NCI-H2196 (cell line): ENCODE measurements at regions not wholly inside any gene's neighbourhood (a gene's known extent, or its start where the extent isn't known, plus 50 kb on each side); places are given as distances from the start of the nearest gene placed in this dataset.

Source experiments
- DNase-seq: peaks from one replicate; lab custom pipeline; 2025; ENCODE audit not compliant: unreplicated experiment; lab: John Stamatoyannopoulos, UW

DNA sequence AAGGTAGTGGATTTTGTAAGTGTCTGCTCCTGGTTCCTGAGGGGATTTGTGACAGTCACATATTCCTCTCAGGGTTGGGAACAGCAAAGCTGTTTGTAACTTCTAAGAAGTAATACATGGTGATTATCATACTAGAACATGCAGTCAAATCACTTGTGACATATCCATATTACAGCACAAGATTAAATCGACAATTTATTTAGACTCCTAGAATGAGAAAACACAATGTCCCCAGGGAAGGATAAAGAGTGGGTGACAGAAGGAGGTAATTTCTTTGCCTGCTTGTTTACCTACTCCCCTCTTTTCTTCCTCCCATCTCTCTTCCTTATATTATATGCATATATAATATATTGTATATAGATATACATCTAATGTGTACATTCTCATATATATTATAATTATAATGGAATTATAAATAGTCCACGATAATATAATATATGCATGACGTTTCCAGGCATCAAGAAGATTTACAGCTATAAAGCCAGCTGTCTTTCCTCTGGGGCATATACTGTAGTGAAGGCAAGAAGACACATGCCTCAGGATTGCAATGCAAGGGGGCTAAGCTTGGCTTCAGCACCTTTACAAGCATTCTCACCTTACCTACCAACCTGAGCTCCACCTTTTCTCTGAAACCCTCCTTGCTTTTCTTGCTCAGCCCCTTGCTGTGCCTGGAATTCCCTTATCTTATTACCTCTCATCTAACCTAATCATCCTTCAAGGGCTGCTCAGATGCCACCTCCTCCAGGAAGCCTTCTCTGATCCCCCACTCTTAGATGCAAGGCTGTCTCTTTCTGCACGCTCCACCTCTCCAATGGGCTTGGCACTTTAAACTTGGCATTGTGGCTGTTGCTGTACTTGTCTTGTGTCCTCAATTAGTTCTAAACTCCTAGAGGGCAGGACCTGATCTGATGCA, 73.1 kb upstream of the PIAS1 start:
- DNase-seq, result no peak

GRCh38 chr15:67981848-67982247, 72.3 kb upstream of the PIAS1 start:
- DNase-seq, result no peak

DNA sequence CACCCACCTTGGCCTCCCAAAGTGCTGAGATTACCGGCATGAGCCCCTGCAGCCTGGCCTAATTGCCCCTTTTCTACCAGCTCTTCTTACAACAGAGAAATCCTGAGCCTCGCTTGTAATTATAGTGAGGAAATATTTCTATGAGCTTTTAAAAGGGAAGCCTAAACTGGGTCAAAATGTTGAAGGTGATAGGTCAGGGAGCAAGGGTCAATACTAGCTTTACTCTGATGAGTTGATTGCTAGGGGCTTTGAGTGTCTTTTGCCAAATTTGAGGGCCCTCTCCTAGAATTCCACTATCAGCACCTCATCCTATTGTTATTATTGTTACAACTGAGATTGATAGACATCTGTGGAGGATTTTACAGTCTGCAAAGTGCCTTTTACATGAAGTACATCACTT, 62.4 kb upstream of the PIAS1 start:
- DNase-seq, result no peak

DNA sequence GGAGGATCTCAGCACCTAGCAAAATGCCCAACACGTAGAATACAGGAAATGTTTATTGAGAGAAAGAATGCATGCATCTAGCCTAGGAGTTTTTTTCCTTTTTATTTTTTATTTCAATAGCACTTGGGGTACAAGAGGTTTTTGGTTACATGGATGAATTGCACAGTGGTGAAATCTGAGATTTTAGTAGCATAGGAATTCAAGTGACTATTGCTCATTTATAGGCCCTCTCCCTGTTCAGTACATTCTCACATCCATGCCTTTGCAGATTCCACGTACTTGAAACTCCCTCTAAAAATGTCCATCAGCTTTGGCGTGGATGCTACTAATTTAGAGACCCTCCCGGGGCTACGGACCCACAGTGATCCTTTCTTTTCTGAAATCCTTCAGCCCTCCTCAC, 61.7 kb upstream of the PIAS1 start:
- DNase-seq, result no peak

DNA sequence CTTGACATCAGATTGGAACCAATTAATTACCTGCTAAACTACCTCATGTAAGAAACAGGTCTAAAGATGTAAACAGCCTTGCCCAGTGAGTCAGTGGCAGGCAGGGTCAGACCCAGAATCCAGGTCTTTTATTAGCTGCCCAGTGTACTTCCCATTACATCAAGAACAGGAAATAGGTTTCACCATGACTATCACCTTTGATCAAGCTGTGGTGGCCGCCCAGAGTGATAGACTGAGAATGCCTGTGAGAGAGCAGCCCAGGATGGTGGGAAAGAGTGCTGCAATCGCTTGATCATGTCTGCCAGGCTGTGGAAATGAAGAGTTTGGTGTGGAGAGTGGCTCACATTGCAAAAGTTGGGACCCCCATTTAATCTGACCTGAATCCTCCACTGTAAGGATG, 61.3 kb upstream of the PIAS1 start:
- DNase-seq, result no peak

GRCh38 chr15:67997996-67998395, 56.1 kb upstream of the PIAS1 start:
- no peak for DNase-seq

GRCh38 chr15:67998599-67999133, 55.4 kb upstream of the PIAS1 start:
- DNase-seq, result no peak

DNA sequence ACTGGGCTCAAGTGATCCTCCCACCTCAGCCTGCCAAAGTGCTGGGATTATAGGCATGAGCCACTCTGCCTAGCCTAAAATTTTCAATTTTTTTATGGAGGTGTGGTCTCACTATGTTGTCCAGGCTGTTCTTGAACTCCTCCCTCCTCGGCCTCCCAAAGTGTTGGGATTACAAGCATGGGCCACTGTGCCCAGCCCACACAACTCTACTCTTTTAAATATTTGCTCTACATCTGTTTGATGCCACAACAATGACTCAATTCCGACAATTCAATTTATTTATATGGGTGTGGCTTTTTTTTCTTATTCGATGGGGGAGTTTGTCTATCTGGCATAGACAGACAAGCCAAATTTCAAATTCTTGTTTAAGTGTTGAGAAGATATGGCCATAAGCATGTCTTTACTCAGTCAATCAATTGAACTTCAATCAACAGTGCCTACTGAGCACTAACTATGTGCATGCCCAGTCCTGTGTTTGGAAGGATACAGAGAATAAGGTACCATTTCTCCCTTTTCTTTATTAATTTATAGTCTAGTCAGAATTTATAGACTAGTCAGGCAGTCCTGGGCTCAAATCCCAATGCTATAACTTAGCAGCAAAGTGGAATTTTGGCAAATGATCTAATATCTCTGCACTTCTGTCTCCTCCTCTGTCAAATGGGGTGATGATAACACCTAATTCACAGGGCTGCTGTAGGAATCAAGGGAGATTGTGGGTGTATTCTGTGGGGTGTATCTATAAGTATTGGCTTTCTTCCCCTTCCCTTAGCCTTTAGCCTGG, 54.6 kb upstream of the PIAS1 start:
- no peak for DNase-seq

DNA sequence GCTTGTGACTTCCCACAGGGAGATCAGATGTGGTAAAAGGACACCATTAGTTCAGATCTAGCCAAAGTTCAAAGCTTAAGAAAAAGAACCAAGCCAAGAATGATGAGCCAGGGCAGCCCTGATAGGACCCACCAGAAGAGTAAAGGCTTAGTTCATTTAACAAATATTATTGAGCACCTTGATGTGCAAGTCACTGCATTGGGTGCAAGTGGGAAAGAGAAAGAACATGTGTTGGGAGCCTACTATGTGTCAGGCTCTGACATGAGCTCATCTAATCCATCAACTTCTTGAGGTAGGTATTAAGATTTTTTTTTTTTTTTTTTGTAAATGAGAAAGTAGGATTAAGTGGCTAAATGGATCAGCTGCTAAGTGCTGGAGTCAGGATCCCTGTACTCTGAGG, 53.4 kb upstream of the PIAS1 start:
- no peak for DNase-seq

- no peak for DNase-seq
Measured at GRCh38 chr15:68001811-68002210, 52.3 kb upstream of the PIAS1 start.

DNA sequence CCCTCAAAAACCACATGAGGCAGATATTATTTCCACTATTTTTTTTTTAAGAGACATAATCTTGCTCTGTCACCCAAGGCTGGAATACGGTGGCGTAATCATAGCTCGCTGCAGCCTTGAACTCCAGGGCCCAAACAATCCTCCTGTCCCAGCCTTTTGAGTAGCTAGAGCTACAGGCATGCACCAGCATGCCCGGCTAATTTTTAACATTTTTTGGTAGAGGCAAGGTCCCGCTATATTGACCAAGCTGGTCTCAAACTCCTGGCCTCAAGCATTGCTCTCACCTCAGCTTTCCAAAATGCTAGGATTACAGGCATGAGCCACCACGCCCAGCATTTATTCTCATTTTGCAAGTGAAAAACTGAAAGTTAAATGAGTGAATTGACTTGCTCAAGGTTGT, 50.8 kb upstream of the PIAS1 start:
- DNase-seq, result no peak
